Gastrocnemius medialis (tissue), 4 donors: ENCODE measurements at regions not wholly inside any gene's neighbourhood (a gene's known extent, or its start where the extent isn't known, plus 50 kb on each side); places are given as distances from the start of the nearest gene placed in this dataset.

Experiments used
- POLR2A ChIP-seq, 2 donors: fragments of 450-650 bp; IDR thresholded peaks; one replicate each; pipeline ENCODE4 v1.6.1; 2017; ENCODE audit warnings: antibody characterized with exemption in 2 of 2, mild to moderate bottlenecking in 2 of 2, moderate library complexity in 2 of 2
- TF ChIP-seq, protein P1 (sequence below), 5 experiments: fragments of 450-650 bp in 3 of 5; fragments of 200-600 bp in 2 of 5; sonication (generic) in 2 of 5; IDR thresholded peaks in 4 of 5; conservative IDR thresholded peaks in 1 of 5; 1 replicate in 4 of 5; 2 replicates in 1 of 5; pipeline ENCODE4 v1.5.1; 2016 to 2019; ENCODE audit warnings: antibody characterized with exemption in 5 of 5, mild to moderate bottlenecking in 3 of 5, moderate library complexity in 3 of 5

DNA sequence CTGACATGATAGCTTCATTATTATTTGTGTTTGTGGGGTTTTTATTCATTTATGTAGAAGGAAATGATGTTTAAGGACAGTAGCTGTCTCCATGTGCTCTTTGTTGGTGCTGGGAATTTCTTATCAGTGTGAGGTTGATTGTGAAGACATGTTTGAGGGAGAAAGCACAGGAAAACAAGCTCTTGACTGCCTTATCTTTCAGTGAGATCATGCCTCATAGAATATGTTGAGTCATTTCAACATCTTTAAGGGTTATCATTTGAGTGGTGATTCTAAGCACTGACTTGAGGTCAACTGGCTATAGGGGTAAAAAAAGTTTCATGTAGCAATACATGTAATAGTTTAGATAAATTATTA, 405.1 kb upstream of the ADAMTS5 start:
- TF ChIP-seq, protein P1, sequence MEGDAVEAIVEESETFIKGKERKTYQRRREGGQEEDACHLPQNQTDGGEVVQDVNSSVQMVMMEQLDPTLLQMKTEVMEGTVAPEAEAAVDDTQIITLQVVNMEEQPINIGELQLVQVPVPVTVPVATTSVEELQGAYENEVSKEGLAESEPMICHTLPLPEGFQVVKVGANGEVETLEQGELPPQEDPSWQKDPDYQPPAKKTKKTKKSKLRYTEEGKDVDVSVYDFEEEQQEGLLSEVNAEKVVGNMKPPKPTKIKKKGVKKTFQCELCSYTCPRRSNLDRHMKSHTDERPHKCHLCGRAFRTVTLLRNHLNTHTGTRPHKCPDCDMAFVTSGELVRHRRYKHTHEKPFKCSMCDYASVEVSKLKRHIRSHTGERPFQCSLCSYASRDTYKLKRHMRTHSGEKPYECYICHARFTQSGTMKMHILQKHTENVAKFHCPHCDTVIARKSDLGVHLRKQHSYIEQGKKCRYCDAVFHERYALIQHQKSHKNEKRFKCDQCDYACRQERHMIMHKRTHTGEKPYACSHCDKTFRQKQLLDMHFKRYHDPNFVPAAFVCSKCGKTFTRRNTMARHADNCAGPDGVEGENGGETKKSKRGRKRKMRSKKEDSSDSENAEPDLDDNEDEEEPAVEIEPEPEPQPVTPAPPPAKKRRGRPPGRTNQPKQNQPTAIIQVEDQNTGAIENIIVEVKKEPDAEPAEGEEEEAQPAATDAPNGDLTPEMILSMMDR (IDR thresholded peaks at IDR 0.05 in 4 of 5, conservative IDR thresholded peaks at IDR 0.05 in 1 of 5), result no peak
- no peak for TF ChIP-seq POLR2A (IDR thresholded peaks at IDR 0.05)
